GM12878 (cell line): ENCODE measurements at regions not wholly inside any gene's neighbourhood (a gene's known extent, or its start where the extent isn't known, plus 50 kb on each side); places are given as distances from the start of the nearest gene placed in this dataset.

Experiments used
- ATAC-seq: fragments of 200-7000 bp; cut with Tn5 transposase; 3 replicates; pipeline ENCODE4 v1.9.1; 2020; ENCODE audit warnings: mild to moderate bottlenecking, moderate library complexity
- BruUV-seq: library from RNA; stranded (reverse); fragments of 400-500 nt; replicated peaks from 2 replicates; lab custom pipeline; 2021; lab: Mats Ljungman, UMichigan
- CTCF ChIA-PET: fragments of 300-600 bp; sonication (Branson Sonifier 250); formaldehyde crosslinking; extraction: SDS; loops from one replicate; lab custom pipeline; 2021; ENCODE audit warnings: inconsistent platforms; lab: Yijun Ruan, JAX
- POLR2A ChIA-PET: fragments of 350-600 bp; formaldehyde crosslinking; extraction: SDS; loops from one replicate; lab custom pipeline; 2021; ENCODE audit warnings: inconsistent platforms; lab: Charles Lee
- RAD21 ChIA-PET: fragments of 300-600 bp; sonication (Branson Sonifier 250); formaldehyde crosslinking; loops from one replicate; lab custom pipeline; 2023; ENCODE audit warnings: antibody characterized with exemption; ENCODE audit not compliant: unreplicated experiment; lab: Charles Lee
- SMC1A ChIA-PET: fragments of 300-600 bp; sonication (Branson Sonifier 250); formaldehyde crosslinking; loops from one replicate; lab custom pipeline; 2023; ENCODE audit not compliant: unreplicated experiment, uncharacterized antibody; lab: Charles Lee
- DNase-seq: peaks from one replicate; pipeline ENCODE4 v3.0.0-alpha.2; 2011; ENCODE audit warnings: low read depth, low spot score
- FAIRE-seq: peaks from 3 replicates; lab custom pipeline; 2011; peaks lifted over from hg19 to GRCh38; lab: Jason Lieb, UNC
- H2AFZ ChIP-seq: 2 replicates; pipeline ENCODE4 v1.6.0; 2011; ENCODE audit warnings: low read depth, low read length, control low read depth; ENCODE audit not compliant: control insufficient read depth
- H3K27ac ChIP-seq: 2 replicates; pipeline ENCODE4 v1.5.1; 2011; ENCODE audit warnings: control low read depth; ENCODE audit not compliant: control insufficient read depth, insufficient read depth
- H3K27me3 ChIP-seq, 2 experiments: replicated peaks in 1 of 2; 2 replicates each; pipeline versions ENCODE4 v1.6.0 to v1.6.1; 2011; ENCODE audit warnings: low read length in 1 of 2; ENCODE audit not compliant: control insufficient read depth in 2 of 2, insufficient read depth in 2 of 2
- H3K36me3 ChIP-seq, 2 experiments: 2 replicates each; pipeline ENCODE4 v1.5.1; 2011; ENCODE audit warnings: low read length in 1 of 2; ENCODE audit not compliant: control insufficient read depth in 2 of 2, insufficient read depth in 2 of 2
- H3K4me1 ChIP-seq: 2 replicates; pipeline ENCODE4 v1.6.1; 2011; ENCODE audit warnings: mild to moderate bottlenecking, low read length, moderate library complexity, mixed read lengths; ENCODE audit not compliant: control insufficient read depth, insufficient read depth
- H3K4me2 ChIP-seq: 2 replicates; pipeline ENCODE4 v1.6.0; 2011; ENCODE audit warnings: control low read depth; ENCODE audit not compliant: control insufficient read depth, insufficient read depth
- H3K4me3 ChIP-seq: fragments of 200-600 bp; sonication (generic); 2 replicates; pipeline ENCODE4 v1.5.1; 2016
- H3K79me2 ChIP-seq: 2 replicates; pipeline ENCODE4 v1.6.0; 2011; ENCODE audit warnings: low read length; ENCODE audit not compliant: control insufficient read depth, insufficient read depth
- H3K9ac ChIP-seq: 2 replicates; pipeline ENCODE4 v1.8.0; 2011; ENCODE audit warnings: low read length, control low read depth, mixed read lengths; ENCODE audit not compliant: control insufficient read depth, insufficient read depth
- H3K9me3 ChIP-seq: replicated peaks from 3 replicates; pipeline ENCODE4 v1.5.1; 2011; ENCODE audit warnings: mild to moderate bottlenecking, low read length; ENCODE audit not compliant: control insufficient read depth, insufficient read depth
- H4K20me1 ChIP-seq: 2 replicates; pipeline ENCODE4 v1.6.0; 2011; ENCODE audit not compliant: control insufficient read depth, insufficient read depth
- CREM ChIP-seq: IDR thresholded peaks from 2 replicates; pipeline ENCODE4 v1.6.1; 2014; ENCODE audit warnings: antibody characterized with exemption, low read depth
- E4F1 ChIP-seq: fragments of 450-650 bp; IDR thresholded peaks from 2 replicates; pipeline ENCODE4 v1.6.1; 2018; ENCODE audit warnings: borderline replicate concordance, mild to moderate bottlenecking; ENCODE audit not compliant: partially characterized antibody
- ESRRA ChIP-seq: IDR thresholded peaks from 2 replicates; pipeline ENCODE4 v1.6.1; 2012; ENCODE audit warnings: mild to moderate bottlenecking, low read length, improper control_type of control experiment
- IRF3 ChIP-seq: fragments of 450-650 bp; IDR thresholded peaks from 2 replicates; pipeline ENCODE4 v1.6.1; 2014; ENCODE audit warnings: mild to moderate bottlenecking
- MEF2A ChIP-seq: IDR thresholded peaks from 2 replicates; pipeline ENCODE4 v1.6.1; 2011; ENCODE audit warnings: low read depth, mild to moderate bottlenecking, low read length, moderate library complexity; ENCODE audit not compliant: insufficient read depth
- NFXL1 ChIP-seq: fragments of 450-650 bp; IDR thresholded peaks from 2 replicates; pipeline ENCODE4 v1.6.1; 2017; ENCODE audit warnings: antibody characterized with exemption, mild to moderate bottlenecking, borderline replicate concordance
- NFYA ChIP-seq: IDR thresholded peaks from 2 replicates; pipeline ENCODE4 v1.6.1; 2011; ENCODE audit warnings: low read depth, mild to moderate bottlenecking, low read length, improper control_type of control experiment, borderline replicate concordance
- NRF1 ChIP-seq: conservative IDR thresholded peaks from 2 replicates; pipeline ENCODE4 v1.6.1; 2011; ENCODE audit warnings: mild to moderate bottlenecking, low read depth, low read length, improper control_type of control experiment
- POLR2AphosphoS2 ChIP-seq: IDR thresholded peaks from 2 replicates; pipeline ENCODE4 v1.6.1; 2011; ENCODE audit warnings: low read depth, mild to moderate bottlenecking, low read length, improper control_type of control experiment, moderate library complexity
- RBBP5 ChIP-seq: fragments of 200-600 bp; sonication (generic); conservative IDR thresholded peaks from 2 replicates; pipeline ENCODE4 v1.6.1; 2016
- RELA ChIP-seq: fragments of 450-650 bp; IDR thresholded peaks from 2 replicates; pipeline ENCODE4 v1.8.0; 2014; ENCODE audit warnings: borderline replicate concordance; ENCODE audit not compliant: partially characterized antibody
- SKIL ChIP-seq: fragments of 450-650 bp; IDR thresholded peaks from 2 replicates; pipeline ENCODE4 v1.6.1; 2017; ENCODE audit warnings: mild to moderate bottlenecking, low read depth, inconsistent platforms; ENCODE audit not compliant: poor library complexity, severe bottlenecking
- STAT1 ChIP-seq: fragments of 450-650 bp; conservative IDR thresholded peaks from 2 replicates; pipeline ENCODE4 v1.6.1; 2014; ENCODE audit warnings: antibody characterized with exemption, mild to moderate bottlenecking
- USF2 ChIP-seq: IDR thresholded peaks from 2 replicates; pipeline ENCODE4 v1.6.1; 2011; ENCODE audit warnings: low read depth, low read length, improper control_type of control experiment, borderline replicate concordance
- ZNF207 ChIP-seq: fragments of 450-650 bp; IDR thresholded peaks from 2 replicates; pipeline ENCODE4 v1.6.1; 2014; ENCODE audit warnings: antibody characterized with exemption, mild to moderate bottlenecking, borderline replicate concordance
- WGBS: methylation state at CpG from one replicate; pipeline ENCODE4 v1.1.6; 2016; ENCODE audit warnings: low lambda C conversion rate; ENCODE audit not compliant: insufficient replicate concordance, insufficient coverage; ENCODE audit errors: missing lambda C conversion rate; 5-methylcytosine and 5-hydroxymethylcytosine counted together
- in situ Hi-C: fragments of 300-500 bp; cut with MboI; formaldehyde crosslinking; loops from 9 replicates; pipeline ENCODE4 v1.14.3; 2018; ENCODE audit warnings: mixed read lengths
- intact Hi-C: fragments of 100-400 bp; cut with micrococcal nuclease; formaldehyde crosslinking; loops from one replicate; pipeline ENCODE4 v1.14.2; 2022; ENCODE audit not compliant: unreplicated experiment

GRCh38 chr11:33452836-33453624 is 195.8 kb downstream of the HIPK3 start:
- FAIRE-seq (no peak), DNase-seq (no peak), ATAC-seq (no peak)
- 64% methylated on average over 3 of the region's 3 CpGs for WGBS
- H3K79me2 ChIP-seq, result no peaks in the 10 kb centered on the region
- no peaks in the 10 kb centered on the region for H4K20me1 ChIP-seq
- CTCF ChIA-PET, result no interaction called here
- H2AFZ ChIP-seq, result no peak overlapping the region
- H3K9ac ChIP-seq, result no peak overlapping the region
- no TSS peak for BruUV-seq
- no peaks in the 10 kb centered on the region for H3K4me1 ChIP-seq
- no peaks in the 10 kb centered on the region for H3K9me3 ChIP-seq
- in situ Hi-C loops, result no loop called here
- RAD21 ChIA-PET, result no interaction called here
- no peaks in the 10 kb centered on the region for H3K36me3 ChIP-seq
- POLR2A ChIA-PET, result no interaction called here
- intact Hi-C loops, result no loop called here
- no peak overlapping the region for H3K27ac ChIP-seq
- no peak overlapping the region for H3K4me3 ChIP-seq
- no peak overlapping the region for H3K4me2 ChIP-seq
- no peaks in the 10 kb centered on the region; a peak in 1 of 4 replicates for H3K27me3 ChIP-seq
- SMC1A ChIA-PET, result interaction anchor here (0.9 to 1.1 kb wide), 2 partner anchors 9 to 79 kb away, joined by 3 read pairs; no protein-coding TSS in a partner anchor
- TF ChIP-seq SKIL (no peak), NFYA (no peak), POLR2AphosphoS2 (no peak), CREM (no peak), RBBP5 (no peak), STAT1 (no peak), NRF1 (no peak), ESRRA (no peak), RELA (no peak), MEF2A (no peak), E4F1 (no peak), IRF3 (no peak), NFXL1 (no peak), USF2 (no peak), ZNF207 (no peak)
